ENCODE measurements at regions not wholly inside any gene's neighbourhood (a gene's known extent, or its start where the extent isn't known, plus 50 kb on each side); places are given as distances from the start of the nearest gene placed in this dataset.

- no peaks in the 10 kb centered on the region for H3K9me3 ChIP-seq (replicated peaks; ENCODE audit: control insufficient read depth, insufficient read depth, low read length)
- ChIA-PET RAD21 (ENCODE audit: unreplicated experiment) (interaction anchor here (1.0 to 2.3 kb wide), 11 partner anchors 12 to 275 kb away, joined by 3 to 6 read pairs (median 4); no protein-coding TSS in a partner anchor), POLR2A (interaction anchor here (0.6 to 1.2 kb wide), 5 partner anchors 57 to 283 kb away, joined by 3 to 4 read pairs (median 3); no protein-coding TSS in a partner anchor), SMC1A (ENCODE audit: uncharacterized antibody, unreplicated experiment) (interaction anchor here (0.5 to 2.6 kb wide), 27 partner anchors 10 to 300 kb away, joined by 3 to 14 read pairs (median 3); no protein-coding TSS in a partner anchor), CTCF (interaction anchor here (0.6 to 3.1 kb wide), 14 partner anchors 9 to 276 kb away, joined by 3 to 11 read pairs (median 4); no protein-coding TSS in a partner anchor)
- no peak overlapping the region for H3K4me3 ChIP-seq
- 0 out of 2 replicates have a peak, but pooled peaks cover 6% of the 10 kb centered on the region for H3K4me1 ChIP-seq (ENCODE audit: control insufficient read depth, insufficient read depth, low read length)
- intact Hi-C loops (cut with micrococcal nuclease; ENCODE audit: unreplicated experiment): loop anchor here (5.0 kb wide), 1 partner anchor 187 kb away; no protein-coding TSS in a partner anchor
- H3K4me2 ChIP-seq (ENCODE audit: control insufficient read depth, insufficient read depth): no peak overlapping the region
- in situ Hi-C loops (cut with MboI): no loop called here
- DNase-seq (ENCODE audit: low read depth, low spot score) (no peak), FAIRE-seq (no peak), ATAC-seq (no peak)
- H3K27ac ChIP-seq (ENCODE audit: control insufficient read depth, insufficient read depth): no peak overlapping the region
- H2AFZ ChIP-seq (ENCODE audit: control insufficient read depth, low read depth, low read length): no peak overlapping the region
- no peaks in the 10 kb centered on the region for H4K20me1 ChIP-seq (ENCODE audit: control insufficient read depth, insufficient read depth)
- no peak overlapping the region for H3K9ac ChIP-seq (ENCODE audit: control insufficient read depth, insufficient read depth, low read length)
- 55% methylated on average over 5 of the region's 5 CpGs for WGBS (ENCODE audit: insufficient coverage, insufficient replicate concordance, low lambda C conversion rate, missing lambda C conversion rate)
- BruUV-seq (replicated peaks): no TSS peak
- no peaks in the 10 kb centered on the region for H3K36me3 ChIP-seq (ENCODE audit: control insufficient read depth in 2 of 2, insufficient read depth in 2 of 2, low read length in 1 of 2)
- no peaks in the 10 kb centered on the region for H3K27me3 ChIP-seq (replicated peaks in 1 of 2; ENCODE audit: control insufficient read depth in 2 of 2, insufficient read depth in 2 of 2, low read length in 1 of 2)
- no peak for TF ChIP-seq ZNF622 (IDR thresholded peaks at IDR 0.05)
- TF ChIP-seq IRF3 (IDR thresholded peaks at IDR 0.05): no peak
- TF ChIP-seq POLR2A (IDR thresholded peaks at IDR 0.05; ENCODE audit: low read depth, low read length): no peak
- H3K79me2 ChIP-seq (ENCODE audit: control insufficient read depth, insufficient read depth, low read length): no peaks in the 10 kb centered on the region
These were observed 283.2 kb downstream of the MREG start for GRCh38 chr2:215729985-215730620.

- Histone ChIP-seq H4K20me1 (ENCODE audit: control insufficient read depth, insufficient read depth) (no peaks in the 10 kb centered on the region), H3K9ac (ENCODE audit: control insufficient read depth, insufficient read depth, low read length) (no peak overlapping the region), H3K27ac (ENCODE audit: control insufficient read depth, insufficient read depth) (no peak overlapping the region), H3K4me3 (no peak overlapping the region), H3K79me2 (ENCODE audit: control insufficient read depth, insufficient read depth, low read length) (no peaks in the 10 kb centered on the region), H3K36me3 (ENCODE audit: control insufficient read depth in 2 of 2, insufficient read depth in 2 of 2, low read length in 1 of 2) (no peaks in the 10 kb centered on the region), H3K9me3 (replicated peaks; ENCODE audit: control insufficient read depth, insufficient read depth, low read length) (no peaks in the 10 kb centered on the region), H2AFZ (ENCODE audit: control insufficient read depth, low read depth, low read length) (no peak overlapping the region), H3K27me3 (replicated peaks in 1 of 2; ENCODE audit: control insufficient read depth in 2 of 2, insufficient read depth in 2 of 2, low read length in 1 of 2) (no peaks in the 10 kb centered on the region), H3K4me1 (ENCODE audit: control insufficient read depth, insufficient read depth, low read length) (0 out of 2 replicates have a peak, but pooled peaks cover 6% of the 10 kb centered on the region), H3K4me2 (ENCODE audit: control insufficient read depth, insufficient read depth) (no peak overlapping the region)
- peak; percentile 18 for FAIRE-seq
- ATAC-seq: peak; percentile 90
- no TSS peak for BruUV-seq (replicated peaks)
- ChIA-PET POLR2A (interaction anchor here (1.2 kb wide), 1 partner anchor 66 kb away, joined by 3 read pairs; no protein-coding TSS in a partner anchor), CTCF (interaction anchor here (0.6 to 3.1 kb wide), 5 partner anchors 9 to 175 kb away, joined by 3 to 11 read pairs (median 3); no protein-coding TSS in a partner anchor), SMC1A (ENCODE audit: uncharacterized antibody, unreplicated experiment) (interaction anchor here (0.6 to 2.5 kb wide), 14 partner anchors 17 to 299 kb away, joined by 3 to 8 read pairs (median 4); no protein-coding TSS in a partner anchor), RAD21 (ENCODE audit: unreplicated experiment) (interaction anchor here (1.0 to 1.9 kb wide), 3 partner anchors 18 to 274 kb away, joined by 3 to 5 read pairs (median 4); no protein-coding TSS in a partner anchor)
- 11% methylated on average over 2 of the region's 2 CpGs for WGBS (ENCODE audit: insufficient coverage, insufficient replicate concordance, low lambda C conversion rate, missing lambda C conversion rate)
- intact Hi-C loops (cut with micrococcal nuclease; ENCODE audit: unreplicated experiment): loop anchor here (5.0 kb wide), 1 partner anchor 189 kb away; no protein-coding TSS in a partner anchor
- peak; percentile 35 for DNase-seq (ENCODE audit: low read depth, low spot score)
- in situ Hi-C loops (cut with MboI): no loop called here
- TF ChIP-seq CBX5 (IDR thresholded peaks at IDR 0.05; ENCODE audit: low read depth) (no peak), JUNB (IDR thresholded peaks at IDR 0.05) (0 out of 2 replicates have a peak, but pooled peaks have one; percentile 27), YBX1 (IDR thresholded peaks at IDR 0.05) (no peak), MYC (IDR thresholded peaks at IDR 0.05; ENCODE audit: insufficient read depth, insufficient read length, insufficient replicate concordance, low read length, severe bottlenecking) (no peak), SP1 (IDR thresholded peaks at IDR 0.05; ENCODE audit: low read depth, low read length) (no peak), NR2C2 (IDR thresholded peaks at IDR 0.05; ENCODE audit: borderline replicate concordance, control insufficient read depth, insufficient read length, low read depth) (no peak), BRCA1 (IDR thresholded peaks at IDR 0.05; ENCODE audit: low read depth, low read length) (no peak), IRF5 (IDR thresholded peaks at IDR 0.05; ENCODE audit: borderline replicate concordance) (no peak), MEF2B (IDR thresholded peaks at IDR 0.05; ENCODE audit: partially characterized antibody, poor library complexity, severe bottlenecking) (no peak), KAT2A (conservative IDR thresholded peaks at IDR 0.05; ENCODE audit: control insufficient read depth, low read depth, low read length) (no peak)
These were observed 284.8 kb downstream of the MREG start for GRCh38 chr2:215728504-215729065.
